ENCODE measurements at regions not wholly inside any gene's neighbourhood (a gene's known extent, or its start where the extent isn't known, plus 50 kb on each side); places are given as distances from the start of the nearest gene placed in this dataset.

GRCh38 chr2:66134138-66134701 is 300.7 kb upstream of the MEIS1 start:
- intact Hi-C loops (cut with DNase I; ENCODE audit: low total_unique reads), result no loop called here
- DNase-seq, result no peak
- ATAC-seq, result no peak

GRCh38 chr2:66127656-66128055 is 307.3 kb upstream of the MEIS1 start:
- H3K27me3 ChIP-seq, result no peaks in the 10 kb centered on the region
- no peaks in the 10 kb centered on the region for H3K36me3 ChIP-seq
- intact Hi-C loops (cut with DNase I; ENCODE audit: low total_unique reads), result no loop called here
- no peak for ATAC-seq
- no peak overlapping the region for H3K4me3 ChIP-seq
- no peaks in the 10 kb centered on the region for H3K4me1 ChIP-seq
- H3K9me3 ChIP-seq, result no peaks in the 10 kb centered on the region
- TF ChIP-seq POLR2A (IDR thresholded peaks at IDR 0.05), result no peak
- no peak for TF ChIP-seq CTCF (IDR thresholded peaks at IDR 0.05 in 4 of 5, conservative IDR thresholded peaks at IDR 0.05 in 1 of 5)
- H3K27ac ChIP-seq, result no peak overlapping the region
- in situ Hi-C loops (cut with MboI; ENCODE audit: low sequenced_read_pairs in 4 of 4), result no loop called here
- no peak for DNase-seq

More at GRCh38 chr2:66134138-66134701, 300.7 kb upstream of the MEIS1 start:
- TF ChIP-seq POLR2A (IDR thresholded peaks at IDR 0.05) (no peak), CTCF (IDR thresholded peaks at IDR 0.05 in 4 of 5, conservative IDR thresholded peaks at IDR 0.05 in 1 of 5) (no peak)
- Histone ChIP-seq H3K36me3 (no peaks in the 10 kb centered on the region), H3K4me3 (no peak overlapping the region), H3K27ac (no peak overlapping the region), H3K4me1 (no peaks in the 10 kb centered on the region), H3K27me3 (no peaks in the 10 kb centered on the region), H3K9me3 (no peaks in the 10 kb centered on the region)
- in situ Hi-C loops (cut with MboI; ENCODE audit: low sequenced_read_pairs in 4 of 4), result no loop called here

GRCh38 chr2:66127061-66127460 is 307.9 kb upstream of the MEIS1 start:
- no peak for ATAC-seq
- no peak overlapping the region for H3K4me3 ChIP-seq
- no peaks in the 10 kb centered on the region for H3K27me3 ChIP-seq
- H3K36me3 ChIP-seq, result no peaks in the 10 kb centered on the region
- no peak for DNase-seq
- in situ Hi-C loops (cut with MboI; ENCODE audit: low sequenced_read_pairs in 4 of 4) (no loop called here), intact Hi-C loops (cut with DNase I; ENCODE audit: low total_unique reads) (no loop called here)
- no peak overlapping the region for H3K27ac ChIP-seq
- no peaks in the 10 kb centered on the region for H3K4me1 ChIP-seq
- no peak for TF ChIP-seq POLR2A (IDR thresholded peaks at IDR 0.05)
- no peaks in the 10 kb centered on the region for H3K9me3 ChIP-seq

GRCh38 chr2:66125951-66126350 is 309.0 kb upstream of the MEIS1 start:
- ATAC-seq, result no peak

GRCh38 chr2:66122516-66122915 is 312.4 kb upstream of the MEIS1 start:
- no peak for TF ChIP-seq POLR2A (IDR thresholded peaks at IDR 0.05)
- TF ChIP-seq CTCF (IDR thresholded peaks at IDR 0.05 in 4 of 5, conservative IDR thresholded peaks at IDR 0.05 in 1 of 5), result no peak
- intact Hi-C loops (cut with DNase I; ENCODE audit: low total_unique reads), result no loop called here
- Histone ChIP-seq H3K9me3 (no peaks in the 10 kb centered on the region), H3K27me3 (no peaks in the 10 kb centered on the region), H3K36me3 (no peaks in the 10 kb centered on the region), H3K4me3 (no peak overlapping the region), H3K27ac (no peak overlapping the region), H3K4me1 (no peaks in the 10 kb centered on the region)
- in situ Hi-C loops (cut with MboI; ENCODE audit: low sequenced_read_pairs in 4 of 4), result no loop called here
- no peak for DNase-seq
- no peak for ATAC-seq

More at GRCh38 chr2:66125951-66126350, 309.0 kb upstream of the MEIS1 start:
- Histone ChIP-seq H3K4me1 (no peaks in the 10 kb centered on the region), H3K36me3 (no peaks in the 10 kb centered on the region), H3K27me3 (no peaks in the 10 kb centered on the region), H3K4me3 (no peak overlapping the region), H3K9me3 (no peaks in the 10 kb centered on the region), H3K27ac (no peak overlapping the region)
- TF ChIP-seq CTCF (IDR thresholded peaks at IDR 0.05 in 4 of 5, conservative IDR thresholded peaks at IDR 0.05 in 1 of 5) (no peak), POLR2A (IDR thresholded peaks at IDR 0.05) (no peak)
- no peak for DNase-seq
- in situ Hi-C loops (cut with MboI; ENCODE audit: low sequenced_read_pairs in 4 of 4) (no loop called here), intact Hi-C loops (cut with DNase I; ENCODE audit: low total_unique reads) (no loop called here)
